ENCODE measurements at regions not wholly inside any gene's neighbourhood (a gene's known extent, or its start where the extent isn't known, plus 50 kb on each side); places are given as distances from the start of the nearest gene placed in this dataset.

GRCh38 chr7:31263338-31263737 lies 77.2 kb downstream of the NEUROD6 start:
- H3F3A ChIP-seq (ENCODE audit: insufficient read depth, low read length): no peaks in the 10 kb centered on the region
- H3K4me3 ChIP-seq (ENCODE audit: low read depth, low read length, poor library complexity, severe bottlenecking): no peak overlapping the region
- H3K4me2 ChIP-seq (ENCODE audit: low read length): no peak overlapping the region
- no peaks in the 10 kb centered on the region for H4K20me1 ChIP-seq (ENCODE audit: insufficient read depth, low read length)
- H2AFZ ChIP-seq (ENCODE audit: low read length): no peak overlapping the region; the same call in 1 of the 2 replicates
- no peaks in the 10 kb centered on the region for H3K27me3 ChIP-seq (ENCODE audit: insufficient read depth, low read length)
- H3K4me1 ChIP-seq (ENCODE audit: insufficient read depth, low read length, severe bottlenecking): no peaks in the 10 kb centered on the region
- H3K9me3 ChIP-seq (ENCODE audit: low read length): no peaks in the 10 kb centered on the region
- H3K9ac ChIP-seq (ENCODE audit: low read length): no peak overlapping the region
- H3K79me2 ChIP-seq (ENCODE audit: insufficient read depth, low read length): no peaks in the 10 kb centered on the region
- TF ChIP-seq EZH2 (IDR thresholded peaks at IDR 0.05; ENCODE audit: borderline replicate concordance, low read length): no peak
- TF ChIP-seq, protein P1, sequence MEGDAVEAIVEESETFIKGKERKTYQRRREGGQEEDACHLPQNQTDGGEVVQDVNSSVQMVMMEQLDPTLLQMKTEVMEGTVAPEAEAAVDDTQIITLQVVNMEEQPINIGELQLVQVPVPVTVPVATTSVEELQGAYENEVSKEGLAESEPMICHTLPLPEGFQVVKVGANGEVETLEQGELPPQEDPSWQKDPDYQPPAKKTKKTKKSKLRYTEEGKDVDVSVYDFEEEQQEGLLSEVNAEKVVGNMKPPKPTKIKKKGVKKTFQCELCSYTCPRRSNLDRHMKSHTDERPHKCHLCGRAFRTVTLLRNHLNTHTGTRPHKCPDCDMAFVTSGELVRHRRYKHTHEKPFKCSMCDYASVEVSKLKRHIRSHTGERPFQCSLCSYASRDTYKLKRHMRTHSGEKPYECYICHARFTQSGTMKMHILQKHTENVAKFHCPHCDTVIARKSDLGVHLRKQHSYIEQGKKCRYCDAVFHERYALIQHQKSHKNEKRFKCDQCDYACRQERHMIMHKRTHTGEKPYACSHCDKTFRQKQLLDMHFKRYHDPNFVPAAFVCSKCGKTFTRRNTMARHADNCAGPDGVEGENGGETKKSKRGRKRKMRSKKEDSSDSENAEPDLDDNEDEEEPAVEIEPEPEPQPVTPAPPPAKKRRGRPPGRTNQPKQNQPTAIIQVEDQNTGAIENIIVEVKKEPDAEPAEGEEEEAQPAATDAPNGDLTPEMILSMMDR (IDR thresholded peaks at IDR 0.05; ENCODE audit: low read length): no peak
- H3K36me3 ChIP-seq (ENCODE audit: insufficient read depth, low read length): no peaks in the 10 kb centered on the region
- no peaks in the 10 kb centered on the region for H3K9me2 ChIP-seq (ENCODE audit: low read depth, low read length)
- H3K27ac ChIP-seq (ENCODE audit: low read depth, low read length, poor library complexity, severe bottlenecking): no peak overlapping the region

DNA sequence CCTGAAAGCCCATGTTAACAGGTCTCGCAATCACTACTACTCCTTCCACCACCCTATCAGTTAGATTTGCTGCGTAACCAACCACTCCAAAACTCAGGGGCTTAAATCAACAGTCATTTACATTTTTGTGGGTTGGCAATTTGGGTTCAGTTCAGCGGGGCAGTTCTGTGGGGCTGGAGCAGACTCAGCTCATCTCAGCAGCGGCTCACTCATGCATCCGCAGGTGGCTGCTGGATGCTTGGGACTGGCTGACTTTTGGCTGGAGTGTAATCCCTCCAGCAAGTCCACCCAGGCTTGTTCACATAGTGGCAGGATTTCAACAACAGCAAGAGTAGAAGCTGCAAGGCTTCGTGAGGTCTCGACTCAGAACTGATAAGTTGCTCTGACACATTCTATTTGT lies 79.2 kb downstream of the NEUROD6 start:
- H3K79me2 ChIP-seq (ENCODE audit: insufficient read depth, low read length): no peaks in the 10 kb centered on the region
- H3K4me1 ChIP-seq (ENCODE audit: insufficient read depth, low read length, severe bottlenecking): no peaks in the 10 kb centered on the region
- no peaks in the 10 kb centered on the region for H4K20me1 ChIP-seq (ENCODE audit: insufficient read depth, low read length)
- no peak overlapping the region for H3K27ac ChIP-seq (ENCODE audit: low read depth, low read length, poor library complexity, severe bottlenecking)
- H3K9me2 ChIP-seq (ENCODE audit: low read depth, low read length): no peaks in the 10 kb centered on the region
- H3K4me3 ChIP-seq (ENCODE audit: low read depth, low read length, poor library complexity, severe bottlenecking): no peak overlapping the region
- H3K9me3 ChIP-seq (ENCODE audit: low read length): no peaks in the 10 kb centered on the region
- no peak for TF ChIP-seq EZH2 (IDR thresholded peaks at IDR 0.05; ENCODE audit: borderline replicate concordance, low read length)
- TF ChIP-seq, protein P1 (IDR thresholded peaks at IDR 0.05; ENCODE audit: low read length): no peak
- H3F3A ChIP-seq (ENCODE audit: insufficient read depth, low read length): no peaks in the 10 kb centered on the region
- H3K4me2 ChIP-seq (ENCODE audit: low read length): no peak overlapping the region
- no peak overlapping the region for H2AFZ ChIP-seq (ENCODE audit: low read length)
- H3K27me3 ChIP-seq (ENCODE audit: insufficient read depth, low read length): no peaks in the 10 kb centered on the region
- no peaks in the 10 kb centered on the region for H3K36me3 ChIP-seq (ENCODE audit: insufficient read depth, low read length)
- no peak overlapping the region for H3K9ac ChIP-seq (ENCODE audit: low read length)

DNA sequence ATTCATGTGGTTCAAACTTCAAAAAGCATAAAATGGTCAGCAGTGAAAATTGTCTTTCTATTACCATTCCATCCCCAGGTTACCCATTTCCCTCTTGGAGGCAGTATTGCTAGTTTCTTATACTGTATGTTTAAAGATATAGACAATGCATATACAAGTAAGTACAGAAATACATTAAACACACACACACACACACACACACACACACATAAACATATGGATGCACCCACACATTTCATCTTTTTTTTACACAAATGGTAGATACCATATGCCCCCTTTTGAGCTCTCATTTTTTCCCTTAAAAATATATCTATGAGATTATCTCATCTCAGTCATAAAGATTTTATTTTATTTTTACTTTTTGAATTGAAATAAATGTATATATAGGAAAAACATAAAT lies 79.7 kb downstream of the NEUROD6 start:
- no peaks in the 10 kb centered on the region for H3F3A ChIP-seq (ENCODE audit: insufficient read depth, low read length)
- no peaks in the 10 kb centered on the region for H3K9me3 ChIP-seq (ENCODE audit: low read length)
- no peaks in the 10 kb centered on the region for H3K9me2 ChIP-seq (ENCODE audit: low read depth, low read length)
- no peak overlapping the region for H3K9ac ChIP-seq (ENCODE audit: low read length)
- H3K27me3 ChIP-seq (ENCODE audit: insufficient read depth, low read length): no peaks in the 10 kb centered on the region
- no peaks in the 10 kb centered on the region for H3K79me2 ChIP-seq (ENCODE audit: insufficient read depth, low read length)
- no peaks in the 10 kb centered on the region for H3K4me1 ChIP-seq (ENCODE audit: insufficient read depth, low read length, severe bottlenecking)
- TF ChIP-seq, protein P1 (IDR thresholded peaks at IDR 0.05; ENCODE audit: low read length): no peak
- no peak for TF ChIP-seq EZH2 (IDR thresholded peaks at IDR 0.05; ENCODE audit: borderline replicate concordance, low read length)
- H3K27ac ChIP-seq (ENCODE audit: low read depth, low read length, poor library complexity, severe bottlenecking): no peak overlapping the region
- no peak overlapping the region for H2AFZ ChIP-seq (ENCODE audit: low read length)
- no peaks in the 10 kb centered on the region for H4K20me1 ChIP-seq (ENCODE audit: insufficient read depth, low read length)
- H3K4me2 ChIP-seq (ENCODE audit: low read length): no peak overlapping the region
- H3K36me3 ChIP-seq (ENCODE audit: insufficient read depth, low read length): no peaks in the 10 kb centered on the region
- no peak overlapping the region for H3K4me3 ChIP-seq (ENCODE audit: low read depth, low read length, poor library complexity, severe bottlenecking)
